ENCODE measurements at regions not wholly inside any gene's neighbourhood (a gene's known extent, or its start where the extent isn't known, plus 50 kb on each side); places are given as distances from the start of the nearest gene placed in this dataset.

DNA sequence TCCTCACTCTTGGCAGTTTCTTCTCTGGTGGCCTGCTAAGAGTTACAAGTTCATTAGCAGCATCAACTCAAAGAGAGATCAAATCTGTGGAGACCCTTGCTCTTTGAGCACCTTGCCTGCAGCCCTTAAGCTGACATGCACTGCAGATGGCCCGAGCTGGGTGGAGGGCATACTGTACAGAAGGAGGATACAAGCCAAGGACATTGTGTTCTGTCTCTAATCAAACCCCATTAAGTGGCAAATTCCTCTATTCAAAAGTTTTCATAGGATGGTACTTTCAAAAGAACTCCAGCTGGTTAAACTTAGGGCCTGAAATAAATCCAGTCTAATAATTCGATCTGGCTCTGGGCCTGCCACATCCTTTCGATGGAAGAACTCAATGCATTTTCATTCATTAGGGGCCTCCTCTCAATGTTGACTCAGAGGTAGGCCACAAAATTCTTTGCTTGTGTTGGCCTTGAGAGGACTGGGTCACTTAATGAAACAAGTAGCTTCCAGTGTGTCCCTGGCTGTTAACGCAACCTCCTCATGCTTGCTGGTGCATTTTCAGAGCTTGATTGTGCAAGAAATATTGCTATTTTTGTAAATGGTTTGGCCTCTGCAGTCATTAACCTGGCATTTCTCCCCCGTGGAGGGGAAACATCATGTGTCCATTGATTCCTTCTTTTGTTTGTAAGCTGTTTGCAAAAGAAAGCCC, 318.2 kb downstream of the NUAK1 start:
- Histone ChIP-seq H3K9me3 (ENCODE audit: severe bottlenecking) (no peaks in the 10 kb centered on the region), H3K27ac (no peak overlapping the region), H3K27me3 (ENCODE audit: insufficient read depth, low read depth, severe bottlenecking) (no peaks in the 10 kb centered on the region), H3K36me3 (no peaks in the 10 kb centered on the region), H3K4me3 (ENCODE audit: low read depth, low read length) (no peak overlapping the region)
- TF ChIP-seq, protein P1, sequence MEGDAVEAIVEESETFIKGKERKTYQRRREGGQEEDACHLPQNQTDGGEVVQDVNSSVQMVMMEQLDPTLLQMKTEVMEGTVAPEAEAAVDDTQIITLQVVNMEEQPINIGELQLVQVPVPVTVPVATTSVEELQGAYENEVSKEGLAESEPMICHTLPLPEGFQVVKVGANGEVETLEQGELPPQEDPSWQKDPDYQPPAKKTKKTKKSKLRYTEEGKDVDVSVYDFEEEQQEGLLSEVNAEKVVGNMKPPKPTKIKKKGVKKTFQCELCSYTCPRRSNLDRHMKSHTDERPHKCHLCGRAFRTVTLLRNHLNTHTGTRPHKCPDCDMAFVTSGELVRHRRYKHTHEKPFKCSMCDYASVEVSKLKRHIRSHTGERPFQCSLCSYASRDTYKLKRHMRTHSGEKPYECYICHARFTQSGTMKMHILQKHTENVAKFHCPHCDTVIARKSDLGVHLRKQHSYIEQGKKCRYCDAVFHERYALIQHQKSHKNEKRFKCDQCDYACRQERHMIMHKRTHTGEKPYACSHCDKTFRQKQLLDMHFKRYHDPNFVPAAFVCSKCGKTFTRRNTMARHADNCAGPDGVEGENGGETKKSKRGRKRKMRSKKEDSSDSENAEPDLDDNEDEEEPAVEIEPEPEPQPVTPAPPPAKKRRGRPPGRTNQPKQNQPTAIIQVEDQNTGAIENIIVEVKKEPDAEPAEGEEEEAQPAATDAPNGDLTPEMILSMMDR (IDR thresholded peaks at IDR 0.05; ENCODE audit: low read depth, low read length) = no peak
- no peak for DNase-seq

GRCh38 chr12:105822131-105823105, 316.3 kb downstream of the NUAK1 start:
- H3K27ac ChIP-seq = no peak overlapping the region
- TF ChIP-seq, protein P1 (IDR thresholded peaks at IDR 0.05; ENCODE audit: low read depth, low read length) = no peak
- H3K9me3 ChIP-seq (ENCODE audit: severe bottlenecking) = peaks cover 3% of the 10 kb centered on the region
- H3K27me3 ChIP-seq (ENCODE audit: insufficient read depth, low read depth, severe bottlenecking) = no peaks in the 10 kb centered on the region
- H3K36me3 ChIP-seq = no peaks in the 10 kb centered on the region
- H3K4me3 ChIP-seq (ENCODE audit: low read depth, low read length) = no peak overlapping the region
- no peak for DNase-seq

DNA sequence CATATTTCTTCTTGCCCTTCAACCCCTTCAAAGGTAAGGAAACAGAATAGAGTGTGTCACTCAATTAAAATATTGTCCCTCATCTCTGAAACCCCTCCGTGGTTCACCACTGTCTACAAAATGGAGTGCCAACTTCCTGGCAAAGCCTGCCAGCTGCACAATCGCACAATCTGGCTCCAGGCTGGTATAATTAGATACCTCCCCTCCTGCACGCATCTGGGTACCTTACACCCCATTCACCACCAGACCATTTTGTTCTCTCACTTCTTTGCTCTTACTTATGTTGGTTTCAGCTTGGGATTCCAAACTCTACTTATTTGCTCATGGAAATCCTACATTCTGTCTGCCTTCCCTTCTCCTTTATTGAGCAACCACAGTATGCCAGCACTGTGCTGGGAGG, 314.9 kb downstream of the NUAK1 start:
- Histone ChIP-seq H3K9me3 (ENCODE audit: severe bottlenecking) (peaks cover 3% of the 10 kb centered on the region), H3K27ac (no peak overlapping the region), H3K4me3 (ENCODE audit: low read depth, low read length) (no peak overlapping the region), H3K36me3 (no peaks in the 10 kb centered on the region), H3K27me3 (ENCODE audit: insufficient read depth, low read depth, severe bottlenecking) (no peaks in the 10 kb centered on the region)
- no peak for DNase-seq
- TF ChIP-seq, protein P1 (IDR thresholded peaks at IDR 0.05; ENCODE audit: low read depth, low read length) = no peak

DNA sequence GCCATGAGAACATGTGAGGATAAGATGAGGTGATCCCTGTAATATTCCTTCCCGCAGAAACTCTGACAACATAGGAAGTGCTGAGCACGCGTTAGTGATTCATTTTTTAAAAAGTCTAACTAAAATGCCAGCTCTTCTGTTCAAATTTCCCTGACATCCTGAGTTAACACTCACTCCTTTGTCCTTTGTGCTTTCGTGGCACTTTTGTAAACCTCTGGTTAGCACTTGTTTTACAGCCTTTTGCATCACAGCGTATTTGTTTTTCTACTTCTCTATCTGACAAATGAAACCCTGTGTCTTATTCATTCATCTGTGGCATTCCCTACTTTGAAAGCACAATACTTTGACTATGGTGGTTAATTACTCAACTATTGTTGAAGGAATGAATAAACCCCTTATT, 313.6 kb downstream of the NUAK1 start:
- Histone ChIP-seq H3K36me3 (no peaks in the 10 kb centered on the region), H3K27me3 (ENCODE audit: insufficient read depth, low read depth, severe bottlenecking) (no peaks in the 10 kb centered on the region), H3K4me3 (ENCODE audit: low read depth, low read length) (no peak overlapping the region), H3K27ac (no peak overlapping the region), H3K9me3 (ENCODE audit: severe bottlenecking) (peaks cover 3% of the 10 kb centered on the region)
- no peak for DNase-seq
- TF ChIP-seq, protein P1 (IDR thresholded peaks at IDR 0.05; ENCODE audit: low read depth, low read length) = no peak

DNA sequence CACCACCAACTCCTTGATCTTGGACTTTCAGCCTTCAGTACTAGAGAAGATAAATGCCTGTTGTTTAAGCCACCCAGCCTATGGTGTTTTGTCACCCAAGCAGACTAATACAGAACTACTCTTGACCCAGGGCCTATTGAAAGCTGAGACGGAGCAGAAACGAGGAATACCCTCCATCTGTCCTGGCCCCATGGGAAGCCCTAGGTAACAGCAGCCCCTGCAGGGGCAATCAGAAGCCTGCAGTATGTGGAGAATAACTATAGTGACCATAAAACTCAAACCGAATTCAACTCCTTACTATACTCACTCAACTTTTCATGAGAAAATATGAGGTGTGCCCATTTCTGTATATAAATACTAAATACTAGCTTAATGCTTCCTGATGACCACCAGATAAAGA, 307.4 kb downstream of the NUAK1 start:
- Histone ChIP-seq H3K27me3 (ENCODE audit: insufficient read depth, low read depth, severe bottlenecking) (no peaks in the 10 kb centered on the region), H3K4me3 (ENCODE audit: low read depth, low read length) (no peak overlapping the region), H3K36me3 (no peaks in the 10 kb centered on the region), H3K9me3 (ENCODE audit: severe bottlenecking) (no peaks in the 10 kb centered on the region), H3K27ac (no peak overlapping the region)
- DNase-seq = peak; percentile 26
- TF ChIP-seq, protein P1 (IDR thresholded peaks at IDR 0.05; ENCODE audit: low read depth, low read length) = peak; percentile 43

All from WERI-Rb-1 (cell line).